Progenitor cell of endocrine pancreas (in vitro differentiated cells): ENCODE measurements at regions not wholly inside any gene's neighbourhood (a gene's known extent, or its start where the extent isn't known, plus 50 kb on each side); places are given as distances from the start of the nearest gene placed in this dataset.
"Not testable (repeated sequence)": the region's sequence is repeated elsewhere in the genome, so short reads cannot be mapped to it uniquely, and the experiment has no call there.

Source experiments
- DNase-seq: peaks from one replicate; pipeline ENCODE4 v3.0.0; 2021; ENCODE audit warnings: low spot score; ENCODE audit not compliant: unreplicated experiment
- H3K27ac Mint-ChIP-seq: 2 replicates; pipeline ENCODE4 v1.8.0; 2021; ENCODE audit warnings: mild to moderate bottlenecking, moderate library complexity, mixed read lengths
- H3K27me3 Mint-ChIP-seq: 2 replicates; pipeline ENCODE4 v1.8.0; 2021; ENCODE audit warnings: mixed read lengths
- H3K36me3 Mint-ChIP-seq: 2 replicates; pipeline ENCODE4 v1.8.0; 2022; ENCODE audit warnings: mixed read lengths; ENCODE audit not compliant: insufficient read depth
- H3K4me1 Mint-ChIP-seq: 2 replicates; pipeline ENCODE4 v1.8.0; 2021; ENCODE audit warnings: low read depth, mixed read lengths
- H3K4me3 Mint-ChIP-seq: 2 replicates; pipeline ENCODE4 v1.8.0; 2021; ENCODE audit warnings: low read depth, mild to moderate bottlenecking, moderate library complexity, mixed read lengths
- H3K9me3 Mint-ChIP-seq: 2 replicates; pipeline ENCODE4 v1.8.0; 2021; ENCODE audit warnings: low read depth, mixed read lengths
- CTCF ChIP-seq: fragments of 200-600 bp; sonication (generic); IDR thresholded peaks from one replicate; pipeline ENCODE4 v1.5.0; 2021; ENCODE audit warnings: antibody characterized with exemption, mild to moderate bottlenecking; ENCODE audit not compliant: unreplicated experiment

- Mint-ChIP-seq H3K4me3 (no peak overlapping the region), H3K4me1 (peaks cover 10% of the 10 kb centered on the region), H3K27ac (no peak overlapping the region), H3K9me3 (no peaks in the 10 kb centered on the region), H3K27me3 (peaks cover 3% of the 10 kb centered on the region), H3K36me3 (no peaks in the 10 kb centered on the region)
- DNase-seq = no peak
- TF ChIP-seq CTCF = no peak
These were observed 116.6 kb upstream of the TNRC6C start for GRCh38 chr17:77841742-77842527.

GRCh38 chr17:77842528-77843147 lies 115.9 kb upstream of the TNRC6C start:
- TF ChIP-seq CTCF = no peak
- Mint-ChIP-seq H3K27ac (no peak overlapping the region), H3K4me3 (no peak overlapping the region), H3K9me3 (no peaks in the 10 kb centered on the region), H3K27me3 (peaks cover 3% of the 10 kb centered on the region), H3K36me3 (no peaks in the 10 kb centered on the region), H3K4me1 (peaks cover 10% of the 10 kb centered on the region)
- no peak for DNase-seq

- DNase-seq, H3K4me3 Mint-ChIP-seq, H3K27me3 Mint-ChIP-seq, H3K36me3 Mint-ChIP-seq, H3K27ac Mint-ChIP-seq, H3K9me3 Mint-ChIP-seq: not testable (repeated sequence)
- peaks cover 10% of the 10 kb centered on the region for H3K4me1 Mint-ChIP-seq
These were observed 115.1 kb upstream of the TNRC6C start for GRCh38 chr17:77843255-77843895.

GRCh38 chr17:77843896-77844295 lies 114.6 kb upstream of the TNRC6C start:
- TF ChIP-seq CTCF = no peak
- no peak overlapping the region for H3K27ac Mint-ChIP-seq
- no peaks in the 10 kb centered on the region for H3K9me3 Mint-ChIP-seq
- DNase-seq = no peak
- H3K36me3 Mint-ChIP-seq = no peaks in the 10 kb centered on the region
- no peak overlapping the region for H3K4me3 Mint-ChIP-seq
- no peaks in the 10 kb centered on the region for H3K27me3 Mint-ChIP-seq
- H3K4me1 Mint-ChIP-seq = peaks cover 10% of the 10 kb centered on the region

- H3K27me3 Mint-ChIP-seq = no peaks in the 10 kb centered on the region
- DNase-seq = no peak
- H3K9me3 Mint-ChIP-seq = no peaks in the 10 kb centered on the region
- no peaks in the 10 kb centered on the region for H3K36me3 Mint-ChIP-seq
- no peak overlapping the region for H3K4me3 Mint-ChIP-seq
- no peak overlapping the region for H3K27ac Mint-ChIP-seq
- H3K4me1 Mint-ChIP-seq = peaks cover 6% of the 10 kb centered on the region
- TF ChIP-seq CTCF = no peak
These were observed 113.8 kb upstream of the TNRC6C start for GRCh38 chr17:77844681-77845080.
